Middle frontal gyrus (tissue), 1 donor: ENCODE measurements at regions not wholly inside any gene's neighbourhood (a gene's known extent, or its start where the extent isn't known, plus 50 kb on each side); places are given as distances from the start of the nearest gene placed in this dataset.

Source experiments
- DNase-seq: peaks from one replicate; pipeline ENCODE4 v3.0.0-alpha.2; 2015; ENCODE audit warnings: low spot score; ENCODE audit errors: extremely low spot score

GRCh38 chr12:111055181-111055880 lies 135.0 kb upstream of the MYL2 start:
- no peak for DNase-seq

DNA sequence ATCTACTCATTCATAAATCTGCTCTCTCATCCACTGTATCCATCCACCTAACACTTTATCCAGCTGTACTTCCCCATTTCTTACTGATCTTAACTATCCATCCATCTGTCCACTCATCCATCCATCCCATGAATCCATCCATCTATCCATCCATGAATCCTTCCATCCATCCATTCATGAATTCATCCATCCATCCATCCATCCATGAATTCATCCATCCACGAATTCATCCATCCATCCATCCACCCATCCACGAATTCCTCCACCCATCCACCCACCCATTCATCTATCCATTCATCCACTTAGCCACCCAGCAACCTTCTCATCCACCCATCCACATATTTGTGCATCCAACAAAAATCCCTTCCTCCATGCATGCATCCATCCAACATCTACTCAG lies 128.6 kb upstream of the MYL2 start:
- no peak for DNase-seq

DNA sequence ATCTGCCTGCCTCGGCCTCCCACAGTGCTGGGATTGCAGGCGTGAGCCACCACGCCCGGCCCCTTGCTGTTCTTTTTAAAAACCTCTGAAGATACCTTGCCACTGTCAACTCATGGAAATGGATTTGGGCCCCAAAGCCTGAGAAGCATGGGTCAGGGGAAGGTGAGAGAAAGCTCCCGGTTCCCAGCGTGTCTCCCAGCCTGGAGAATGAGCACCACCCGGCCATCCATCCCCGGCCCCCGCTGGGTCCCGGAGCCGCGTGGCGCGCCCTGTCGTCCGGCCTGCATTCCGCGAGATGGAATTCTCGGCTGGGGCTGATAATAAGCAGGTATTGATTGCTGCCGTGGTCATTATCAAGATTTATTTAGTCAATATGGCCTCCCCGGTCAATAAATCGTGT lies 126.5 kb upstream of the MYL2 start:
- DNase-seq, result no peak

- no peak for DNase-seq
These were observed 125.6 kb upstream of the MYL2 start for GRCh38 chr12:111045941-111046340.

- DNase-seq, result no peak
These were observed 120.7 kb upstream of the MYL2 start for GRCh38 chr12:111041091-111041490.

- DNase-seq, result no peak
These were observed 120.3 kb upstream of the MYL2 start for GRCh38 chr12:111040690-111041089.

- no peak for DNase-seq
These were observed 118.6 kb upstream of the MYL2 start for GRCh38 chr12:111038941-111039340.

- no peak for DNase-seq
These were observed 117.7 kb upstream of the MYL2 start for GRCh38 chr12:111038077-111038476.

DNA sequence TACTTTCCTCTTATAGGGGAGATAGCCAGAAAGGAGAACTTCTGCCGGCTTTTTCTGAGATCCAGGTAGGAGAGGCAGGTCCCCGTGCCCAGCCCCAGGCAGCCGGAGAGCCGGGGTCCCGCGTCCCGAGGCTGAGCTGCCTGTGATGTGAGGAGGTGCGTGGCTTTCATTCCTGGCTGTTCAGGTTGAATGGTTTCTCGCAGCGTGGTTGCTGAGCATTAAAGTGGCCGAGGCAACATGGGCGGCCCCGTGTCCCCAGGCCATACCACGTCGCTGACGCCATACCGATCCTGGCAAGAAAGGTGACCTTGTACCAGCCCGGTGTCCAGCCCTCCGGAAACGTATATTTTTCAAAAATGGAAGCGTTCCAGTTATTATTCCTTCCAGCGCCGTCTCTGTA lies 116.7 kb upstream of the MYL2 start:
- DNase-seq, result no peak

GRCh38 chr12:111035578-111036301 lies 115.4 kb upstream of the MYL2 start:
- DNase-seq, result no peak

GRCh38 chr12:111034886-111035577 lies 114.7 kb upstream of the MYL2 start:
- no peak for DNase-seq

DNA sequence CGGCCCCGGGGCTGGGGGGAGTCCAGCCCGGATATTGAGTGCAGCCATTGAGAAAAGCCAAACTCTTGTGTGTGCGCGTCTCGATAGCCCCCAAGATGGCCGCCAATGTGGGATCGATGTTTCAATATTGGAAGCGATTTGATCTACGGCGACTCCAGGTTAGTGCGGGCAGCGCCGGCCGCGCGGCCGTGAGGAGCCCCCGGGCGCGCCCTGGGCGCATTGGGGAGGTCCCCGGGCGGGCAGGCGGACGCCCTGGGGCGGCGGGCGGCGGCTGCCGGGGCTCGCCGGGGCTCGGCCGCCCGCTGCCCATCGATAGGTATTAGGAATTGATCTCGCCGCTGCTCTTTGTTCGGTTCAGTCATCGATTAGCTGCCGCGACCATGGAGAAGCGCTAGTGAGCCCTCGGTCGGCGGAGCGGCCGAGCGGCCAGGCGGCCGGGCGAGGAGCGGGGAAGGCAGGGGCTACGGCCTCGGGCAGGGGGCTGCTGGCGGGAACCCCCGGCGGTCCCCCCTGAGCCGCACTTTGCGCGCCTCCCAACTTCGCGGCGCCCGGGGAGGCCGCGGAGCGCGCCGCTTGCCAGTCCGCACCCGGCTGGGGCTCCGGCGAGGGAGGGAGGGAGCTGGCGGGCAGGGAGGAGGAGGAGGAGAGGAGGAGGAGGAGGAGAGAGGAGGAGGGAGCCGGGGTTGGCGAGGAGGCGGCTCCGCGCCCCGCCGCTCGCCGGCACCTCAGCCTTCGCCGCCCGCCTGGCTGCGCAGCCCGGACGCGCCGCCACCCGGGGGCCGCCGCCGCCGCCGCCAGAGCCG lies 113.9 kb upstream of the MYL2 start, which contains the start of gene CUX2:
CUX2 (plus strand) TSS at position 83 of the 803 bp plus-strand sequence.
- DNase-seq, result no peak

DNA sequence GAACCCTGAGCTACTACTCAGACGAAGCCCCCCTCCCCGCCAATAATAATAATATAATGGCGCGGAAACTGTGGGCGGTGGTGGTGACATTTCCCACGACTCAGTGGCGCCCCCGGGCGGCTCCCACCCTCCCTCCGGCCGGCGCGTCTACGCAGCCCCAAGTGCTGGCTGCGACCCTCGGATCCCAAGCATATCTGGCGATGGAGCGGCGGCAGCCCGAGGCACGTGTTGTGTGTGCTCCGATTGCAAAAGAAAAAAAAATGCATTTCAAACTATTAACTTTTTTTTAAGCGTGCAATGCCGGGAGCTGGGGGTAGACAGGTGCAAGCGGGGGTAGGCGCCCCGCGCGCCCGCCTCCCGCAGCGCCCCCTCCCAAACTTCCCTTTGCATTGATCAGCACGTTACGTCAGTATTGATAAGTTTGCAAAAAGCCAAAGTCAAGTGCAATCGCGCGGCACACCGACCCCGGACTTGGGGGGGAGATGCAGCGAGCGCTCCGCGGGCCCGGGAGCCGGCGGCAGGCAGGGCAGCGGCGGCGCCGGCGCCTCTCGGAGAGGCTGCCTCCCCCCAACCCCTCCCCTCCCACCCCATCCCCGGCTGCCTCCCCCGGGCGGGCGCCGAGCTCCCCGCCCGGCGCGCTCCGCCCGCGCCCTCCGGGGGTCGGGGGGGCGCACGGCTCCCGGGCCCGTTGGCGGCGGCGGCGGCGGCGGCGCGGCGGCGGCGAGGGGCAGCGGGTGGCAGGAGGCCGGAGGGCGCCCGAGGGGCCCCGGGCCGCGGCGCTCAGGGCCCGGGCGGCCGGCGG lies 113.1 kb upstream of the MYL2 start:
- no peak for DNase-seq

- no peak for DNase-seq
These were observed 112.2 kb upstream of the MYL2 start for GRCh38 chr12:111032591-111032919.

DNA sequence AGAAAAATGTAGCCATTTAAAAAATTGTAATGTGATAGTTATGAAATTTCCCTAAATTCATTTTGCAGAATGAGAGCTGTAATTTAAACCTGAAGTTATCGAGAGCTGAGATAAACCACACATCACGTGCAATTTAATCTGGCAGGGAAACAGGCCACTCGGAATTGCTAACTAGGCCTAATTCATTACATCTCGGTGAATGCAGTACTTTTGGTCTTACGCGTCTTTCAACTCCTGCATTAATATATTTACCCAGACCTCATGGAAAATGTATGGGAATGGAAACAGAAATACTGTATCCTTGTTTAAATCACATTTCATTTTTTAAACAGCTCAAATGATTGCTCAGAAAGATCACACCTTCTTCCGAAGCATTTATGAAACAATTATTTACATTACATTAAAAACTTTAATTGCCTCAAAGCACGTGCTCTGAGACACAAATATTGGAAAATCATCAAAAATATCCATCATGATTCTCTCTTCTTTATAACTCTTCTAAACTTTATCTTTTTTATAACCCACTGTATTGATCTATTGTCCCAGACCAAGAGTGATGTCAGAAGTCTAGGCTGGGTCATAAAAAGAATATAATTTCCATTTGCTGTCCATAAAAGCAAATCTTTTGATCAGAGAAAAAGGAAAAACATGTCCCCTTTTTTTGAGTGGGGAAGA lies 111.7 kb upstream of the MYL2 start:
- no peak for DNase-seq

GRCh38 chr12:111030800-111031199 lies 110.4 kb upstream of the MYL2 start:
- no peak for DNase-seq

DNA sequence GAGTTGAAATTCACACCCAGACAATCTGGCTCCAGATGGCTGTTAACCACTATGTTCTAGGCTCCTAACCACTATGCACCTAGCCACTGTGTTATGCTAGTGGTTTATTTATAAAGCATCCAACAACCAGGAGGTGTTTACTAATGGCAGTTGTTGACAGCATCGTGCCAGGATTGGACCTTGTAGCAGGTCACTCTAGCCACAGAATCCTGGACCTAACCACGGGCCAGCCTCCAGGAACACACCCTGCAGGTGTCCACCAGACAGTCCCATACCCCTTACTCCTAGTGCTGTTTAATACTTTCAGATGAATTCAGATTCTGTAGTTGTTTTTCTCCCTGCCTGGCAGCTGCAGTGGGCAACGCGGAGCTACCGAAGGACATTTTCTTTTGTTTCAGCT lies 109.4 kb upstream of the MYL2 start:
- DNase-seq, result no peak

DNA sequence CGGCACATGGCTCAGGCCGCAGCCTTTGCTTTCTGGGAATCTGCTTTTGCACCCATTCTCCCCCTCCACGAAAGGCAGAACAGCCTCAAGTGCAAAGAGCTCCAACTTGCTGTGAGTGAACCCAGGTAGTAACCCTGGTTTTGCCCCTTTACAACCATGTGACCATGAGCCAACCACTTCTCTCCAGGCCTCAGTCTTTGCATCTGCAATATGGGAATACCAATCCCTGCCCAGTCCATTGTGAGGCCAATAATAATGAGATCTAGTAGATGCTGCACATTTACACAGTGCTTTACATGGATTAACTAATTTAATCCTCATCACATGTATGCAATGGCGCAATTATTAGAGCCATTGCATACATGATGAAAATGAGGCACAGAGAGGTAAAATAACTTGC lies 108.9 kb upstream of the MYL2 start:
- no peak for DNase-seq

GRCh38 chr12:111028830-111029229 lies 108.5 kb upstream of the MYL2 start:
- no peak for DNase-seq

- no peak for DNase-seq
These were observed 107.1 kb upstream of the MYL2 start for GRCh38 chr12:111027431-111027830.
